HG02798 (cell line): ENCODE measurements at regions not wholly inside any gene's neighbourhood (a gene's known extent, or its start where the extent isn't known, plus 50 kb on each side); places are given as distances from the start of the nearest gene placed in this dataset.
"Not testable (repeated sequence)": the region's sequence is repeated elsewhere in the genome, so short reads cannot be mapped to it uniquely, and the experiment has no call there.

Experiments used
- ATAC-seq: cut with Tn5 transposase; IDR thresholded peaks from one replicate; pipeline ENCODE4 v1.9.1; 2021; ENCODE audit warnings: mild to moderate bottlenecking; ENCODE audit not compliant: unreplicated experiment, poor library complexity

- ATAC-seq, result no peak
Observed at GRCh38 chr5:7072188-7072587, 323.8 kb upstream of the ADCY2 start.

DNA sequence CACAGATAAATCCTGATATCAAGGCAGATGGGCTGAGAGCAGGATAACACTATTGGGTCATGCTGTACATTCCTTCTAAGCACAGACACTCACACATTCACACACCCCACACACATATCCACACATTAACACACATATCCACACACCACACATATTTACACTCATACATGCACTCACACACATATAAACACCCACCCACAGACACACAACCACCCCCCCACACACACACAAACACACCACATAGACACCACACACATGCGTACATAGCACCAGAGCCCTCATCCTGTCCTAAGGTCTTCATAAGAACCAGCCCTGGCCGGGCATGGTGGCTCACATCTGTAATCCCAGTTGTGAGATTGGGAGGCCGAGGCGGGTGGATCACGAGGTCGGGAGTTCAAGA is 322.3 kb upstream of the ADCY2 start:
- no peak for ATAC-seq

DNA sequence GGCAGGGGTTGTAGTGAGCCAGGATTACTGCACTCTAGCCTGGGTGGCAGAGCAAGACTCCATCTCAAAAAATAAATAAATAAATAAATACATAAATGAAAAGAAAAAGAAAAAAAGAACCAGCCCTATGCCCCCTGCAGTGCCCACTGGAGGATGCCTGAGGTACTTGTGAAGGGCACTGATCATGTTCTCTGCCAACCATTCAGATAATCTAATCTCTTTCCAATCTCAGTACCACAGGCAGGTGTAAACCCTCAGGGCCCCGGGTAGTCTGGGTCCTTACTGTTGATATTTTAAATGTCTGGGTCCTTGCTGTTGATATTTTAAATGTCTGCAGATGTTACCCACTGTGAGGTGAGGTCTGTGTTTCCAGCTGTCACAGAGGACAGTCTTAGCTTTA is 321.8 kb upstream of the ADCY2 start:
- no peak for ATAC-seq

- ATAC-seq, result no peak
Observed at GRCh38 chr5:7075470-7075869, 320.5 kb upstream of the ADCY2 start.

GRCh38 chr5:7078101-7078500 is 317.8 kb upstream of the ADCY2 start:
- ATAC-seq, result no peak

DNA sequence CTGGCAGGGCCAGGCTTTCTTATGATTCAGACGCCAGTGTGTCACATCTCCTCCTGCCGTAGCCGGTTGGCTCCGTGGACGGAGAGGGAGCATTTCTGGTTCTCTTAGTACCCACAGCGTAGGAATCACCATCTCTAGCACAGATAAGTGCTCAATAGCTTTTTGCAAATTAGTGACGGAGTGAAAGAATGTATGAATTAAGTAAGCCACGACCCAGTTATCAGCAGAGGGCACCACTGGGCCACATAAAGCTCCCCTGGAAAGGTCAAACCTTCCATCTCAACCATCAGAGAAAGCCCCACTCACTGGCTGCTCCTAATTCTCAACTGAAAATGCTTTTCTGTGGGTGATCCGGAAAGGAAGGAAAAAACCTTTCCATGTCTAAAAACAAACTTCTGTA is 317.0 kb upstream of the ADCY2 start:
- no peak for ATAC-seq

- ATAC-seq, result no peak
Observed at GRCh38 chr5:7080501-7080900, 315.4 kb upstream of the ADCY2 start.

DNA sequence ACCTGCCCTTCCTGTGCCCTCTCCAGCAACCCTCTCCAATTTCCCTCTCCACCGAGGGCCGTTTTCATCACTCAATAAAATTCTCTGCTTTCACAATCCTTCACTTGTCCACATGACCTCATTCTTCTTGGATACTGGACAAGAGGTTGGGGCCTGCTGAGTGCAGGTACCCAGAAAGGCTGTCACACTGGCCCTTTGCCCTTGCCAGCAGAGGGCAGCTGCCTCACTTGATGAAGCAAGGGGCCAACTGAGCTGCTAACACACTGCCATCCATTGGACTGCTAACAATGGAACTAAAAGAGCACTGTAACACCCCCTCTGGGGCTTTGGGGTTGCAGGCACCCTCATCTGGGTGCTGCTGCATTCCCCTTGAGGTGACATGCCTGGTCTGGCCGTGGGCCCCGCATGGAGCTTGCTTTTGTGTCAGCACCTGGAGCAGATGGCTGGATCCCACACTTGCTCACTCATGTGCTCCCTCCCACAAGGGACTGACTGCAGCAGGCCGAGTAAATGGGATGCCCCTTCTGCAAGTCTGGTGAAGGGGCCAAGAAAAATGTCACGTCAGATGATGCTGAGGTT is 308.1 kb upstream of the ADCY2 start:
- no peak for ATAC-seq

DNA sequence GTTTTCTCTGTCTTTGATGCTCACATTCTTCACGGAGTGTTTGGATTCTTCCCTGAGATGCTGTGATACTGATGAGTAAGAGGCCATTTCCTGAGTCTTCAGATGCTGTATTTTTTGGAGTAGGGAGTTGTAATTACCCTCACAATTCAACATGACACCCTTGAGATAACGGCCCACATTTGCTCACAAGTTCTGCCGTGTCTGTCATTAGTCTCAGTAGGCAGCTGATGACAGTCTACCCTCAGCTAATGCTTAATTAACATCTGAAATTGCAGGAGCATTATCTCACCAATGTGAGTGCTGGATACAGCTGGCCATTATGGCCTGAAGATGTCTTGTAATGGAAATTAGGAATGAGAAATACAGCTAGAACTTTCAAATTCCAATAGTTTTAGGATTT is 307.1 kb upstream of the ADCY2 start:
- ATAC-seq, result no peak

DNA sequence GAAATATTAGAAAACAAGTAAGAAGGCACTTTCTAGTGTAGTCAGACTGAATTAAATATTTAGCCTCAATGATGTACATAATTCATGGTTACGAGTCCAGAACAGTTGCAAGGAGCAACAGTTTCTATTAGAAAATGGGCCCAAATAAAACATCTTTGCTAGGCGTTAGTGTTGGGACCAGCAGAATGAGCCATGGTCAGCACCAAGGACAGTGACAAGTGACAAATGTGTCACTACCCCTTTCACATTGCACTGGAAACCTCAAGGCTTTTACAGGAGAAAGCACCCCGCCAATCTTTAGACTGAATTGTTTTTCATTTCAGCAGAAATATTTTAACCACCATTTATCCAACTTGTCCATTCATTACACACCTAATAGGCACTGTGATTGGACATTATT is 301.3 kb upstream of the ADCY2 start:
- ATAC-seq, result no peak

GRCh38 chr5:7096294-7096693 is 299.6 kb upstream of the ADCY2 start:
- ATAC-seq, result no peak

DNA sequence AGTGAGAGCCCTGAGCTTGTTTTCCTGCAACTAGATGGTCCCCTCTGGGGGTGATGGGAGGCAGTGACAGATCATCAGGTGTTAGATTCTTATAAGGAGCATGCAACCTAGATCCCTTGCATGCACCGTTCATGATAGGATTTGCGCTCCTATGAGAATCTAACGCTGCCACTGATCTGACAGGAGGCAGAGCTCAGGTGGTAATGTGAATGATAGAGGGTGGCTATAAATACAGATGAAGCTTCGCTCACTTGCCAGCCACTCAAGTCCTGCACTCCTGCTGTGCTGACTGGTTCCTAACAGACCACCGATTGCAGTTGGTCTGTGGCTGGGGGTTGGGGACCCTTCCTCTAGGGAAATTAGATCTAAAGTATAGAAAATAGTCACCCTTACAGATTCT is 290.6 kb upstream of the ADCY2 start:
- no peak for ATAC-seq

DNA sequence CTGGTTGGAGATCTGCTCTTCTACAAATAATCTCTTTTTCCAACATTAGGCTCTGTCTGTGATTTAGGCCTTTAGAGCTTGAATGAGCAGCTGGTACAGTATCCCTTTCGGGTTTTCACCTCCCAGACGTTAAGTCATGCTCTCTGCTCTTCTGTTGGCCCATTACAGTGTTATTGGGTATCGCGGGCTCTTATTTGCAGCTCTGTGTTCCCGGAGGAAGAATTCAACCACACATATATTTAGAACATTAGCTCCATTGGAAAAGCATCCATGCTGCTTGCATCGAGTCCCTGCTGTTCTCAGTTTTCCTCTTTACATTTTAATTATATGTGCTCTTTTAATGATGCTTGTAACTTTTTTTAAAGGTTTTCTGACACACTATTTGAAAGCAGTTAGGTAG is 278.0 kb upstream of the ADCY2 start:
- ATAC-seq, result no peak

DNA sequence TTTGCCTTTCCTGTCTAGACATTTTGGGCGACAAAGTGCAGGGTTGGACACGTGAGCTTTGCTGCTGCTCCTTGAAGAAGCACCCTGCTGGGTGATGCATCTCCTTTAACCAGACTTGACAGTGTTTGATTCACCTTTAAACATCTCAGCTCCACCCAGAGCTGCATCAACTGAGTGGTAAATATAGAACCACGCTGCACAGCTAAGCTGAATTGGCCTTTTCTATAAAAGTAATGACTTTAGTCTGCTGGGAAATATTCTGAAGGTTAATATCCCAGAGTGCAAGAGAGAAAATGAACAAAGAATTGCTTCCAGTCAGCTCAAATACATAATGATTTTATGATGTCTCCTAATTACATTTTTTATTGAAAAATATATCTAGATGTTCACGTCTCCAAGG is 264.3 kb upstream of the ADCY2 start:
- ATAC-seq, result no peak

DNA sequence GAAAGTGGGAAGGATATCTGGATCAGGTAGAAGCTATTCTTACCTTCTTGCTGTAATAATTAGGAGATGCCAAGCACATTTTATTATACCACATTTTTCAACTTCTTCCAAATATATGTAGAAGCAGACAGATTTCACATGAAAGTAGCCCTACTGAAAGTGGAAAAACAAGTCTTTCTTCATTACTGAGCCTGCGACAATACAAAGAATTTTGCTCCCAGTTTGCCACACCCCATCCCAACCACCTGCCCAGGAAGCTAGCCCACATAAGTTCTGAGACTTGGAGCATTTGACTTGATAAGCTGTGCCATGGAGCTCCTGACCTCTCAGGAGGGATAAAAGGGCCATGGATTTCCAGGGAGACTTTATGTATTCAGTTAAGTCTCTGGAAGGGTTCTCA is 249.1 kb upstream of the ADCY2 start:
- no peak for ATAC-seq

GRCh38 chr5:7157083-7157482 is 238.9 kb upstream of the ADCY2 start:
- no peak for ATAC-seq

DNA sequence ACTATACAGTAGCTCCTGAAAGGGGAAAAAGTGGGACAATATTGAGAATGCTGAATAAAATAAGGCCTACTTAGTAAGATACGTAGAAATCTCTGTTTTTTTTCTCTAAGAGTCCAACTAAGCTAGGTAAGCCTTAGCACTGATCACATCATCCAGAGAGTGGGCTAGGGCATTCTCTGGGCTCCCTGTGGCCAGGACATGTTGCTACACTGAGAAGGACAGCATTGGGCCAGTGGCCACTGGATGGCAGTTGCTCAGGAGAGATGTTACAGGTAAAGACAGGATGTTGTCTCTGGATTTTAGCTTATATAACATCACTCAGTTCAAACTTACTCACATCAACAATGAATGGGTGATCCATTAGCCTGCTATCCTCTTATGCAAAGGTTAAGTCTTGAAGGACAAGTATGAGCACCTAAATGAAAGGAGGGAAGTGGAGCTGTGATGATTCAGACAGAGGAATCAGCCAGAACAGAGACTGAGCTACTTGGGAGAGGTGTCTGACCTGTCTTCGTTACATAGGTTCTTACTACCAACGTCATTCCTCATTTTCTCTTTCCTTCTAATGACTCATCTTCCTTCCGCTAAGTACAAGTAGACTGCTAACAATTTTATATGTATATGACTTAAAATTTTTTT is 226.6 kb upstream of the ADCY2 start:
- no peak for ATAC-seq

- not testable (repeated sequence) for ATAC-seq
Observed at GRCh38 chr5:7170785-7171184, 225.2 kb upstream of the ADCY2 start.

DNA sequence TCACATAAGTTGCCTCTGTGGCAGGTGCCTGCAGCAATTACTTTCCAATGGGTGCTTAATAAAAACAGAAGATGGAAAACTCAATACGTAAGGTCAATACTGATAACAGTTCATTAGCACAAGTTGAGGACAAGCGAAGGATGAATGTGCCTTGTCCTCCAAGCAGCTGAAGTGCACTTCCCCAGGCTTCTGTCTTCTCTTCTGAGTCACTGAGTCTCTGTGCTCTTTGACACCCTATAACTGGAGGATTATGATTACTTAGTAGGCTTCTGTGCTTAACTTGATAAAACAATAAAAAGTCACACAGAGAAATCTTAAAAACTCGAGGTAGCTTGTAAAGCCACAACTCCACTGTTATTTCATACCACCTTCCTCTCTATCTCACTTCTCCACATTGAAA is 216.6 kb upstream of the ADCY2 start:
- no peak for ATAC-seq

DNA sequence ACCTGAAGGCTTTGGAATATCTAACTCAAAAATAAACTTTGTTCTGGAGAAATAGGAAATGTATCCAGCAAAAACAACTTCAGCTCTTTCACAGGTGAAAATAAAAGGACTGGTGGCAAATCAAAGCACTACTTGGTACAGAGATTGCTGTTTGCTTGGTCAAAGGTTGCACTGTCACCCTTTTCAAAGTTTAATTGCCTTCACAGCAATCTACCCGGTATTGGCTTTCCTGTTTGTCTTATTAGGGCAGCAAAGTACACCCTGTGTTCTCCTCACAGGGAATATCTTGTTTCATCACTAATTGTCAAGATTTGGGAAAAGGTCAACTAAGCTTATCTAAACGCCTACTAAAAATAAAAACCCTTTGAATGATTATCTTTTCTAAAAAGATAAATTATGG is 214.1 kb upstream of the ADCY2 start:
- ATAC-seq, result no peak

GRCh38 chr5:7185742-7186141 is 210.2 kb upstream of the ADCY2 start:
- ATAC-seq, result no peak

- no peak for ATAC-seq
Observed at GRCh38 chr5:7186818-7187217, 209.1 kb upstream of the ADCY2 start.
